ELR (cell line): ENCODE measurements at regions not wholly inside any gene's neighbourhood (a gene's known extent, or its start where the extent isn't known, plus 50 kb on each side); places are given as distances from the start of the nearest gene placed in this dataset.
"Not testable (repeated sequence)": the region's sequence is repeated elsewhere in the genome, so short reads cannot be mapped to it uniquely, and the experiment has no call there.

Experiments used
- DNase-seq: peaks from one replicate; pipeline ENCODE4 v3.0.0-alpha.2; 2015; ENCODE audit warnings: low read depth

DNA sequence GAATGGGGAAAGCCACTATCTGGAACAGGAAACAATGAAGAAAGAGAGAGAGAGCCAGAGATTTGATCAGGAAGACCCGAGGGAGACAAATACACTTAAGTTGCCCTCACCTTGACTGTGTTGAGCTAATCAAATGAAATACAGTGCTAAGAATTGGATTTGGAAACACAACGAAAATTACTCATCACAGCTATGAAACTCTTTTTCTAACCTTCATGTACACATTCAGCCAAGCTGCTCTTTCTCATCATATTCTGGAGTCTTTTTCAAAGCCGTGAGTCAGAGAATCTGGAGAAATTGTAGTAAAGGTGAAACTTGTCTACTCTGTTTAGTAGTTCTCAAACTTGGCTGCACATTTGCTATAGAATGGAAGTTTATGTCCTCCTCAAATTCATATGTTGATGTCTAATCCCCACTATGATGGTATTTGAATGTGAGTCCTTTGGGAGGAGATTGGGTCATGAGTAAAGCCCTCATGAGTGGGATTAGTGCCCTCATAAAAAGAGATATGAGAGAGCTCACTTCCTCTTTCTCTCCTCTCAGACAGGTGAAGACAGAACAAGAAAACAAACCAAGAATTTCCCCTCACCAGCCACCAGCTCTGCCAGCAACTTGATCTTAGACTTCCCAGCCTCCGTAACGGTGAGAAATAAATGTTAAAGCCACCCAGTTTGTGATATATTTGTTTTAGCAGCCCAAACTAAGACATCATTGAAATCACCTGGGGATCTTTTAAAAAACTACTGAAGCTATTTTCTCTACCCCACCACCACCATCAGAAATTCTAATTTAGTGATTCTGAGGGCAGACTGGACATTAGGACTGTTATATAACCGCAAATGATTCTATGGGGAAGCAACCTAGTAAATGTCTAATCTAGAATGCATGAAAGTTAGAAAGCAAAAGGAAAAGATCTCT is 143.6 kb upstream of the GRM7 start:
- no peak for DNase-seq

- no peak for DNase-seq
Observed at GRCh38 chr3:6719999-6720398, 140.9 kb upstream of the GRM7 start.

DNA sequence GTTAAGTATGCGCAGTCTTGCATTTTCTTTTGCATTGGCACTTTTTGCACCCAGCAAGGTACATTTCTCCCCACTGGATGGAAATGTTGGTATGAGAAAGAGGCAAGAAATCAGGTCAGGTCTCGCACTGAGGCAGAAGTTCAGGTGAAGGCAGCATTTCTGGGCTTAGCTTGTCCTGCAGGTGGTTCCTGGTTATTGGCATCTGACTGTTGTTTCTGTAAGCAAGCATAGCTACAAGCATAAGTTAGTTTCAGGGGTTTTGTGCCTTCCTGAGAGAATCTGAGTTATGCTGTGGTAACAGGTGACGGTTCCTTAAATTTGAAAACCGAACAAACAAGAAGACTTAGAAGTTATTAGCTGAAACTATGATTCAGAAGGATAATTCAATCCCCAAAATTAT is 139.4 kb upstream of the GRM7 start:
- no peak for DNase-seq

- DNase-seq: no peak
Observed at GRCh38 chr3:6723205-6723604, 137.7 kb upstream of the GRM7 start.

- no peak for DNase-seq
Observed at GRCh38 chr3:6726811-6727210, 134.1 kb upstream of the GRM7 start.

GRCh38 chr3:6732807-6733206 is 128.1 kb upstream of the GRM7 start:
- DNase-seq: no peak

DNA sequence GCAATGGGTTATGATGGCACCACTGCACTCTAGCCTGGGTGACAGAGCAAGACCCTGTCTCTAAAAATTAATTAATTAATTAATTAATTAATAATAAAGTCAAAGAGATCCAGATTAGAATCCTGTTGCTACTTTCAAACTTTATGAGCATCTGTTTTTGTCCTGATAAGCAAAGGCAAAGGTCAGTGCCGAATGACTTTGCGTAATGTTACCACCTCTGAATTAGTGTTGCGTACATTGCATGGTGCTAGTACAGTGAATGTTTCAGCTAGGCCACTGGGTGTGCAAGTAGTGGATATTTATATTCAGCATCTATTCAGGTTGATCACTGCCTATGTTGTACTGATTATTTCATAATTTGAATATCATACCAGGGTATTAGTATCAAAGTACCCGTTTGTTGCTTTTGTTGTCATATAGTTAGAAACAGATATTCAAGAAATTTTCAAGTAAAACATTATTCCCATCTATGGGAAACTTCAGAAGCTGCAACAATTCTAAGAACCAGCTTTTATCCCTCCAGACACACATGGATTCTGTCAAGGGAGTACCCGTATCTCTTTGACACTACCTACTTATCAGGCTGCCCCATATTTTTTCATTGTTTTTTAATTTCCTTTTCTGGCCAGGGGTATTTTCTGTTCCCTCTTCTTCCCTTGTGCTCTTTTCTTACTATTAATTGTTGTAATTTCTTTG is 127.1 kb upstream of the GRM7 start:
- DNase-seq: no peak

DNA sequence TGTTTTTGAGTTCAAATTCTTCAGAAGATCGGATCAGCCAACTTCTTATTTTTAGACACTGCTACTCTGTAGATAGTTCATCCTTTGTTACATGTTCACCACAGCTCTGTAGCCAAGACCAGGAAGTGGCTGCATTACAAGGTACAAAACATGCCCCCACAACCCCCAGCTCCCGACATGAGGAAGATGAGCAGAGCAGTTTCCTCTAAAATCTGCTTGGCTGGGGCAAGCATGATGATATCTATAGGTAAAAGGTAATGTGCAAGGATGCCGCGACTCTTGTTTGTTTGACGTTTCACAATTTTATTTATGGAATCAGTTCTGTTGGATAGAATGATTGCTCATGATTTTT is 126.5 kb upstream of the GRM7 start:
- DNase-seq: no peak

- DNase-seq: no peak
Observed at GRCh38 chr3:6736836-6737629, 123.9 kb upstream of the GRM7 start.

GRCh38 chr3:6737630-6738029 is 123.3 kb upstream of the GRM7 start:
- DNase-seq: no peak

GRCh38 chr3:6739288-6739687 is 121.6 kb upstream of the GRM7 start:
- no peak for DNase-seq

- no peak for DNase-seq
Observed at GRCh38 chr3:6743067-6743720, 117.7 kb upstream of the GRM7 start.

DNA sequence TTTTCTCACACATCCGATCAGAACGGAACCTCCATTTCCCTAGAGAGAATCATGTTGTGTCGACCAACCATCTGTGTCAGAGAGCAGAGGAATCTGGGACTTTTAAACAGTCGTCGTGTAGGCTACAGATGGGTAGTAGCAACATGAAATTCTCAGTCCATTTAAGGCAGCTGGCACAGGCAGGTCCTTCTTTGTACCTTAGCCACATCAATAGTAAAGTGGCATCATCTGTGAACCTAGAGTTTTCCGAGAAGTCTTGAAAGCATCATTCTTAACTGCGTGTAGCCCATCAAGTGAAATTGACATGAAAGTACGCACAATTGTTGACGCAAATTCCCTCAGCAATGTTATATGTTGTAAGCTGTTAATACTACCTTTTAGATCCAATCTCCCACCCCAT is 114.5 kb upstream of the GRM7 start:
- DNase-seq: no peak

DNA sequence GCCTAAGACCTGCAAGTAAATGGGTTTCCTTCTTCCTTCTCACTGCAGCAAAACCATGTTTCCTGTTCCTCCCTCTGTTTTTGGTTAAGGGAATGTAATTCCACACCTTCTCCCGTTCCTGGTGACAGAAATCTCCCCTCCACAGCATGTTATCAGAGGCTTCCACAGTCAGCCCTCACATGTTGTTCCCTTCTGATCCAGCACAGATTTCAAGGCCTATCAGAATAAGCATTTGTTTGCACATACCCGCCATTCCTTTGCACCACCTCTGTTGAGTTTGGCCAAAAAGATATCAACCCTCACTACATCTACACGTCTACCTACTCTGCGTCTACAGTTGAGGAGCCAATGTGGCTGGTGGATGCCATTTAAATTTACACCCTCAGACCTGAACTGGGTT is 113.9 kb upstream of the GRM7 start:
- no peak for DNase-seq

DNA sequence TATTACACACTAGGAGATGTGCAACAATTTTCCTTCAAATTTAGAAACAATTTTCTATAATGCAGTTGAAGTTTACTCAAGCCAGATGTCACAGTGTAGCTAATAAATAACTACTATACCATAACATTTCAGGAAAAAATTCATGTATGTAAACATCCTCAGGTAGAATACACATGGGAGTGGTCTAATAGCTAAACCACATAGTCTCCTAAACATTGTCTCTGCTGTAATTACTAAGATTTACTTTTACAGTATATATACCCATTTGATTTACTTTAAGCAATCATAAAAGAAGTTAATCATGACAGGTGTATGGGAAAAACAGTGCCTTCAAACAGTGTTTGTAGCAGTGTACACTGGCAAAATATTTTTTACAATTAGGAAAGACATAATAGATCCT is 110.1 kb upstream of the GRM7 start:
- DNase-seq: no peak

GRCh38 chr3:6753536-6753935 is 107.4 kb upstream of the GRM7 start:
- no peak for DNase-seq

DNA sequence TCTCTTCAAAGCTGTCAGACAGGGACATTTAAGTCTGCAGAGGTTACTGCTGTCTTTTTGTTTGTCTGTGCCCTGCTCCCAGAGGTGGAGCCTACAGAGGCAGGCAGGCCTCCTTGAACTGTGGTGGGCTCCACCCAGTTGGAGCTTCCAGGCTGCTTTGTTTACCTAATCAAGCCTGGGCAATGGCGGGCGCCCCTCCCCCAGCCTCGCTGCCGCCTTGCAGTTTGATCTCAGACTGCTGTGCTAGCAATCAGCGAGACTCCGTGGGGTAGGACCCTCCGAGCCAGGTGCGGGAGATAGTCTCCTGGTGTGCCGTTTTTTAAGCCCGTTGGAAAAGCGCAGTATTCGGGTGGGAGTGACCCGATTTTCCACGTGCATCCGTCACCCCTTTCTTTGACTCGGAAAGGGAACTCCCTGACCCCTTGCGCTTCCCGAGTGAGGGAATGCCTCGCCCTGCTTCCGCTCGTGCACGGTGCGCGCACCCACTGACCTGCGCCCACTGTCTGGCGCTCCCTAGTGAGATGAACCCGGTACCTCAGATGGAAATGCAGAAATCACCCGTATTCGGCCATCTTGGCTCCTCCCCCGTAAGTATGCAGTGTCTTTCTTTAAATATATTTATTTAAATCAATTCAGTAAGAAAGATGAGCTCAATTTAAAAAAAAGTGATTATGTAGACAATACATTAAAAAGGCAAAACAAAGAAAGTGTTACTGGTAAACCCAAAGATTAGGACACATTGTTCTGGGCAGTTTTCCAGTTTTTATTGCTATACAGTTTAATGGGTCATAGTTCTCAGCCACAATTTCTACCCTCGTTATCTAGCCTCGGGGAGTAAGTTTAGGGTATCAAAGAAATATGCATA is 91.2 kb upstream of the GRM7 start:
- DNase-seq: not testable (repeated sequence)

GRCh38 chr3:6770397-6770690 is 90.6 kb upstream of the GRM7 start:
- DNase-seq: no peak

- no peak for DNase-seq
Observed at GRCh38 chr3:6771171-6771570, 89.7 kb upstream of the GRM7 start.

DNA sequence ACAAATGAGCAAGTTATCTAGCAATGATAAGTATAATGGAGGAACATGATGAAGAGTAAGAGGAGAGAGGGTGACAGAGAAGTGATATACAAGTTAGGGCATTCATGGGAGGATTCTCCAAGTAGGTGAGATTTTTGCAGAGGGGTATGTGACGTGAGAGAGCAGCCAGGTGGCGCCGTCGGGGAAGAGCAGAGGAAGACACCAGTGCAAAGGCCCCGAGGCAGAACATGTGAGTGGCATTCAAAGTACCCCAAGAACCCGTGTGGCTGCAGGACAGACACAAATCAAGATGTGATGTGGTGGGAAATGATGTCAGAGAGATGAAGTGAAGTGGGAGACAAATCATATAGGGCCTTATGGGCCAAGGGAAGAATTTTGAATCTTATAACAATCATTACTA is 81.8 kb upstream of the GRM7 start:
- DNase-seq: no peak

GRCh38 chr3:6781092-6781491 is 79.8 kb upstream of the GRM7 start:
- DNase-seq: no peak

DNA sequence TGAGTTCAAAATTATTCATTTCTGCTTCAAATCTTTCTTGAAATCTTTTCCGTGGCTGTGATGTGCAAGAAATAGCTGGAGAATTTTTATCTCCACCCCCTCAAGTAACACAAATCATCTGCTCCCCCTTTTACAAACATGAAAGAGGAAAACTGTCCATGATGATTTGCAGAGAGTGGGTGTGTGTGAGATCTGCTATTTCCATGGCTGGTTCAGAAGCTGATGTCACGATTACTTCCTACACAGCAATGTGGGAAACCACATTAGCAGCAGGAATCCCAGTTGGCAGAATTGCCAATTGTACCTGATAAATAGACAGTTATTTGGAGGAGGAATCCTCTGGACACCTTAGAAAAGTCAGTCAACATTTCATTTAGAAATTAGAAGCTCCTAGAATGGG is 75.2 kb upstream of the GRM7 start:
- DNase-seq: no peak
